Activated CD8-positive, alpha-beta T cell treated with anti-CD3 and anti-CD28 coated beads for 36 hours (primary cell): ENCODE measurements at regions not wholly inside any gene's neighbourhood (a gene's known extent, or its start where the extent isn't known, plus 50 kb on each side); places are given as distances from the start of the nearest gene placed in this dataset.

Experiments used
- ATAC-seq: fragments of 200-7000 bp; cut with Tn5 transposase; one replicate; pipeline ENCODE4 v1.10.0; 2021; ENCODE audit warnings: mild to moderate bottlenecking, moderate library complexity
- CTCF ChIA-PET: fragments of 350-600 bp; sonication (Branson Sonifier 250); formaldehyde crosslinking; loops from one replicate; lab custom pipeline; 2021; ENCODE audit warnings: antibody characterized with exemption; lab: Charles Lee
- POLR2A ChIA-PET: fragments of 350-600 bp; sonication (Branson Sonifier 250); formaldehyde crosslinking; loops from one replicate; lab custom pipeline; 2021; ENCODE audit warnings: antibody characterized with exemption; lab: Charles Lee
- DNase-seq: peaks from one replicate; pipeline ENCODE4 v3.0.0-alpha.2; 2020
- H3K27ac Mint-ChIP-seq: one replicate; pipeline ENCODE4 v1.8.0; 2021; ENCODE audit warnings: mild to moderate bottlenecking, mixed read lengths
- H3K27me3 Mint-ChIP-seq: one replicate; pipeline ENCODE4 v1.8.0; 2021; ENCODE audit warnings: mixed read lengths
- H3K36me3 Mint-ChIP-seq: one replicate; pipeline ENCODE4 v1.8.0; 2021; ENCODE audit warnings: low read depth, mixed read lengths
- H3K4me1 Mint-ChIP-seq: one replicate; pipeline ENCODE4 v1.8.0; 2021; ENCODE audit warnings: low read depth, mixed read lengths
- H3K4me3 Mint-ChIP-seq: one replicate; pipeline ENCODE4 v1.8.0; 2021; ENCODE audit warnings: mild to moderate bottlenecking, moderate library complexity, mixed read lengths
- H3K9me3 Mint-ChIP-seq: one replicate; pipeline ENCODE4 v1.8.0; 2021; ENCODE audit warnings: mixed read lengths
- CTCF ChIP-seq: fragments of 200-600 bp; IDR thresholded peaks from one replicate; pipeline ENCODE4 v1.8.0; 2022; ENCODE audit warnings: antibody characterized with exemption, mild to moderate bottlenecking
- intact Hi-C: fragments of 100-400 bp; cut with micrococcal nuclease; formaldehyde crosslinking; loops from one replicate; pipeline ENCODE4 v1.10.0; 2022

GRCh38 chr3:22089284-22089683 is 338.3 kb upstream of the ZNF385D start:
- no peak for ATAC-seq
- TF ChIP-seq CTCF, result peak; percentile 20
- intact Hi-C loops, result no loop called here
- no peaks in the 10 kb centered on the region for H3K27me3 Mint-ChIP-seq
- CTCF ChIA-PET, result interaction anchor here (2.3 kb wide), 1 partner anchor 27 kb away, joined by 7 read pairs; no protein-coding TSS in a partner anchor
- POLR2A ChIA-PET, result no interaction called here
- no peak overlapping the region for H3K27ac Mint-ChIP-seq
- H3K4me1 Mint-ChIP-seq, result no peaks in the 10 kb centered on the region
- H3K9me3 Mint-ChIP-seq, result peaks cover 2% of the 10 kb centered on the region
- peak; percentile 1 for DNase-seq
- H3K36me3 Mint-ChIP-seq, result no peaks in the 10 kb centered on the region
- H3K4me3 Mint-ChIP-seq, result no peak overlapping the region

GRCh38 chr3:22091329-22091728 is 340.3 kb upstream of the ZNF385D start:
- Mint-ChIP-seq H3K9me3 (peaks cover 1% of the 10 kb centered on the region), H3K36me3 (no peaks in the 10 kb centered on the region), H3K4me3 (no peak overlapping the region), H3K27me3 (no peaks in the 10 kb centered on the region), H3K4me1 (no peaks in the 10 kb centered on the region), H3K27ac (no peak overlapping the region)
- DNase-seq (no peak), ATAC-seq (no peak)
- POLR2A ChIA-PET, result no interaction called here
- CTCF ChIA-PET, result no interaction called here
- TF ChIP-seq CTCF, result no peak
- intact Hi-C loops, result no loop called here

GRCh38 chr3:22098021-22098420 is 347.0 kb upstream of the ZNF385D start:
- POLR2A ChIA-PET, result no interaction called here
- H3K27ac Mint-ChIP-seq, result no peak overlapping the region
- H3K27me3 Mint-ChIP-seq, result no peaks in the 10 kb centered on the region
- H3K4me3 Mint-ChIP-seq, result no peak overlapping the region
- intact Hi-C loops, result no loop called here
- DNase-seq (no peak), ATAC-seq (no peak)
- no peak for TF ChIP-seq CTCF
- H3K4me1 Mint-ChIP-seq, result no peaks in the 10 kb centered on the region
- H3K36me3 Mint-ChIP-seq, result no peaks in the 10 kb centered on the region
- CTCF ChIA-PET, result no interaction called here
- peaks cover 4% of the 10 kb centered on the region for H3K9me3 Mint-ChIP-seq

- Mint-ChIP-seq H3K27ac (no peak overlapping the region), H3K4me1 (no peaks in the 10 kb centered on the region), H3K9me3 (peaks cover 3% of the 10 kb centered on the region), H3K4me3 (no peak overlapping the region), H3K36me3 (no peaks in the 10 kb centered on the region), H3K27me3 (no peaks in the 10 kb centered on the region)
- ATAC-seq (no peak), DNase-seq (no peak)
- intact Hi-C loops, result no loop called here
- ChIA-PET POLR2A (no interaction called here), CTCF (no interaction called here)
- TF ChIP-seq CTCF, result no peak
Measured at GRCh38 chr3:22101351-22101750, 350.3 kb upstream of the ZNF385D start.

GRCh38 chr3:22101811-22102210 is 350.8 kb upstream of the ZNF385D start:
- H3K27ac Mint-ChIP-seq, result no peak overlapping the region
- POLR2A ChIA-PET, result no interaction called here

More at GRCh38 chr3:22101811-22102210, 350.8 kb upstream of the ZNF385D start:
- intact Hi-C loops, result no loop called here
- Mint-ChIP-seq H3K36me3 (no peaks in the 10 kb centered on the region), H3K27me3 (no peaks in the 10 kb centered on the region), H3K4me3 (no peak overlapping the region), H3K4me1 (no peaks in the 10 kb centered on the region), H3K9me3 (peaks cover 3% of the 10 kb centered on the region)
- ATAC-seq (no peak), DNase-seq (no peak)
- TF ChIP-seq CTCF, result no peak
- CTCF ChIA-PET, result no interaction called here
